Neural crest cell (in vitro differentiated cells): ENCODE measurements at regions not wholly inside any gene's neighbourhood (a gene's known extent, or its start where the extent isn't known, plus 50 kb on each side); places are given as distances from the start of the nearest gene placed in this dataset.

ENCODE experiments used
- DNase-seq: peaks from one replicate; pipeline ENCODE4 v3.0.0; 2021; ENCODE audit warnings: low read depth, mixed read lengths, low spot score
- H3K27ac Mint-ChIP-seq: one replicate; pipeline ENCODE4 v1.8.0; 2021; ENCODE audit warnings: mild to moderate bottlenecking, mixed read lengths; ENCODE audit not compliant: unreplicated experiment
- H3K27me3 Mint-ChIP-seq: 2 replicates; pipeline ENCODE4 v1.8.0; 2021; ENCODE audit warnings: low read depth, mild to moderate bottlenecking, mixed read lengths
- H3K36me3 Mint-ChIP-seq: 2 replicates; pipeline ENCODE4 v1.8.0; 2021; ENCODE audit warnings: low read depth, mild to moderate bottlenecking, mixed read lengths
- H3K4me1 Mint-ChIP-seq: 2 replicates; pipeline ENCODE4 v1.8.0; 2021; ENCODE audit warnings: mixed read lengths
- H3K4me3 Mint-ChIP-seq: one replicate; pipeline ENCODE4 v1.8.0; 2021; ENCODE audit warnings: mild to moderate bottlenecking, mixed read lengths
- H3K9me3 Mint-ChIP-seq: 2 replicates; pipeline ENCODE4 v1.8.0; 2021; ENCODE audit warnings: mixed read lengths
- TF ChIP-seq, protein P1 (sequence below): fragments of 200-600 bp; sonication (generic); conservative IDR thresholded peaks from 2 replicates; pipeline ENCODE4 v1.5.0; 2021; ENCODE audit warnings: antibody characterized with exemption, mild to moderate bottlenecking

DNA sequence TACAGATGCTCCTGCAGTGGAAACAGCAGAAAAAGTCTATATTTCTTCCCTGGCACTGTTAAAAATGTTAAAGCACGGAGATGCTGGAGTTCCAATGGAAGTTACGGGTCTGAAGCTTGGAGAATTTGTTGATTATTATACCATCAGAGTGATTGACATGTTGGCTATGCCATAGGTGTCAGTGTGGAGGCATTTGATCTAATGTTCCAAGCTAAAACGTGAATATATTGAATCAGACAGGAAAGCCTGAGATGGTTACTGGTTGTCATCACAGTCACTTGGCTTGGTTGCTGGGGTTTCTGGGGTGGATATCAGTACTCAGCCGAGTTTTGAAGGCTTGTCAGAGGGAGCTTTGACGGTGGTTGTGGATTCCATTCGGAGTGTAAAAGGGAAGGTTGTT is 262.9 kb upstream of the CNTNAP5 start:
- Mint-ChIP-seq H3K27ac (no peak overlapping the region), H3K9me3 (peaks cover 18% of the 10 kb centered on the region), H3K4me1 (no peaks in the 10 kb centered on the region), H3K27me3 (no peaks in the 10 kb centered on the region), H3K4me3 (no peak overlapping the region), H3K36me3 (peaks cover 13% of the 10 kb centered on the region)
- no peak for DNase-seq
- TF ChIP-seq, protein P1, sequence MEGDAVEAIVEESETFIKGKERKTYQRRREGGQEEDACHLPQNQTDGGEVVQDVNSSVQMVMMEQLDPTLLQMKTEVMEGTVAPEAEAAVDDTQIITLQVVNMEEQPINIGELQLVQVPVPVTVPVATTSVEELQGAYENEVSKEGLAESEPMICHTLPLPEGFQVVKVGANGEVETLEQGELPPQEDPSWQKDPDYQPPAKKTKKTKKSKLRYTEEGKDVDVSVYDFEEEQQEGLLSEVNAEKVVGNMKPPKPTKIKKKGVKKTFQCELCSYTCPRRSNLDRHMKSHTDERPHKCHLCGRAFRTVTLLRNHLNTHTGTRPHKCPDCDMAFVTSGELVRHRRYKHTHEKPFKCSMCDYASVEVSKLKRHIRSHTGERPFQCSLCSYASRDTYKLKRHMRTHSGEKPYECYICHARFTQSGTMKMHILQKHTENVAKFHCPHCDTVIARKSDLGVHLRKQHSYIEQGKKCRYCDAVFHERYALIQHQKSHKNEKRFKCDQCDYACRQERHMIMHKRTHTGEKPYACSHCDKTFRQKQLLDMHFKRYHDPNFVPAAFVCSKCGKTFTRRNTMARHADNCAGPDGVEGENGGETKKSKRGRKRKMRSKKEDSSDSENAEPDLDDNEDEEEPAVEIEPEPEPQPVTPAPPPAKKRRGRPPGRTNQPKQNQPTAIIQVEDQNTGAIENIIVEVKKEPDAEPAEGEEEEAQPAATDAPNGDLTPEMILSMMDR, result no peak

DNA sequence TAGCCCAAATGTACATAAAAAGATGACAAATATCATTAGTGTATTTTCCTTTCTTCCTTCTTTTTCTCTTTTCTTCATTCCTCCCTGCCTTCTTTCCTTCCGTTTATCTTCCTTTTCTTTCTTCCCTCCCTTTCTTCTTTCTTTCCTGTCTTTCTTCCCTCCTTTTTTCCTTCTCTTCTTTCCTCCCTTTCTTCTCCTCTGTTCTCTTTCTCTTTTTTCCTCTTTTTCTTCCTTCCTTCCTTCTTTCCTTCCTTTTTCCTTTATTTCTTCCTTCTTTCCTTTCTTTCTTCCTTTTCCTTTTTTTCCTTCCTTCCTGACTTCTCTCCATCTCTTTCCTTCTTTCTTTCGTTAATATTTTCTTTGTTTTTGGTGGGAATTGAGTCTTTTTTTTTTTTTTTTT is 256.9 kb upstream of the CNTNAP5 start:
- H3K27me3 Mint-ChIP-seq, result no peaks in the 10 kb centered on the region
- no peaks in the 10 kb centered on the region for H3K4me1 Mint-ChIP-seq
- H3K27ac Mint-ChIP-seq, result no peak overlapping the region
- DNase-seq, result no peak
- peaks cover 4% of the 10 kb centered on the region for H3K36me3 Mint-ChIP-seq
- peaks cover 6% of the 10 kb centered on the region for H3K9me3 Mint-ChIP-seq
- TF ChIP-seq, protein P1, result no peak
- H3K4me3 Mint-ChIP-seq, result no peak overlapping the region

DNA sequence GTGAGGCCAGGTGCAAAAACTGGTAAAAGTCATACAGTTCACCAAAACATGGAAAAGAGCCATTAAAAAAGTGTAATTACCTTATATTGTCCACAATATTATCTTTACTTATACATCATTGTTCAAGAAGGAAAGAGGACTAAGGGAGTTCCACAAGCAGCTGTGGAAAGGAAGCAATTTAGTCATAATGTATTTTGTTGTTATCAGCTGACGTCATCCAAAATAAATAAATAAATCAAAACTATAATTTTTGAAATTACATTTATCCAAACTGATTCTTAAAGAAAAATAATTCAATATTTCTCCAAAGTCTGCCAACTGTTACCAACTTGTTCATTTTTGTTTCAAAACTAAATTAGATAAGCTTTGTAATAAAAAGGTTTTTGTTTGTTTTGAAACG is 256.1 kb upstream of the CNTNAP5 start:
- H3K4me3 Mint-ChIP-seq, result no peak overlapping the region
- H3K27me3 Mint-ChIP-seq, result no peaks in the 10 kb centered on the region
- TF ChIP-seq, protein P1, result no peak
- no peak for DNase-seq
- H3K9me3 Mint-ChIP-seq, result peaks cover 8% of the 10 kb centered on the region
- H3K4me1 Mint-ChIP-seq, result no peaks in the 10 kb centered on the region
- H3K27ac Mint-ChIP-seq, result no peak overlapping the region
- H3K36me3 Mint-ChIP-seq, result peaks cover 4% of the 10 kb centered on the region

DNA sequence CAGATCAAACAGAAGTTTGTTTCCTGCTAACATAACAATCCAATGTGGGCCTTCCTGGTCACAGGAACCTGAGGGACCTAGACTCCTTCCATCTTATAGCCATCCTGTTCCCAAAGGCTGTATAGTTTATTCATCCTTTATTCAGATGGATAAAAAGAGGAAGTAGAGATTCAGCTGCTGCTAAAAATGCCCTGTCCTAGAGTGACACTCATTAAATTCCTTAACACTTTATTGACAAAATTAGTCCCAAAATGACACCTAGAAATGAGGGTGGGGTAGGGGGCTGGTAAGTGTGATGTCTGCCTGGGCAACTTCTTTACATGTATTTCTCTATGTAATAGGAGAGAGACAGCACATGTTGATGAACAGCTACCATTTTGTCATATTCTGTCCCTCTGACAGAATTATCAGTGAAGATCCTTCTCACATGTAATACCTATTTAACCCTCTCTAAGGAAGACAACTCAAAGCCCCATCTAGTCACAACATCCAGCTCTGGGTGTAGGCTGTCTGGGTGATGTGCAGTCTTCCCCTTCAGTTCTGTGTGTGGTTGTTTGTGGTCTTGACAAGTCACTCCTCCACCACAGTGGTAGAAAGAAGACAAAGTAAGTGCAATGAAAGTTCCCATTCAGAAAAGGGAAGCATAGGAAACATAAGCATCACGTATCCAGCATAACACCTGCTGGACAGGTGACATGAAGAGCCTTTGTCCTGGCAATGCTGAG is 253.9 kb upstream of the CNTNAP5 start:
- no peaks in the 10 kb centered on the region for H3K27me3 Mint-ChIP-seq
- no peak overlapping the region for H3K27ac Mint-ChIP-seq
- H3K4me1 Mint-ChIP-seq, result no peaks in the 10 kb centered on the region
- DNase-seq, result no peak
- TF ChIP-seq, protein P1, result no peak
- H3K4me3 Mint-ChIP-seq, result no peak overlapping the region
- H3K36me3 Mint-ChIP-seq, result no peaks in the 10 kb centered on the region
- peaks cover 8% of the 10 kb centered on the region for H3K9me3 Mint-ChIP-seq

DNA sequence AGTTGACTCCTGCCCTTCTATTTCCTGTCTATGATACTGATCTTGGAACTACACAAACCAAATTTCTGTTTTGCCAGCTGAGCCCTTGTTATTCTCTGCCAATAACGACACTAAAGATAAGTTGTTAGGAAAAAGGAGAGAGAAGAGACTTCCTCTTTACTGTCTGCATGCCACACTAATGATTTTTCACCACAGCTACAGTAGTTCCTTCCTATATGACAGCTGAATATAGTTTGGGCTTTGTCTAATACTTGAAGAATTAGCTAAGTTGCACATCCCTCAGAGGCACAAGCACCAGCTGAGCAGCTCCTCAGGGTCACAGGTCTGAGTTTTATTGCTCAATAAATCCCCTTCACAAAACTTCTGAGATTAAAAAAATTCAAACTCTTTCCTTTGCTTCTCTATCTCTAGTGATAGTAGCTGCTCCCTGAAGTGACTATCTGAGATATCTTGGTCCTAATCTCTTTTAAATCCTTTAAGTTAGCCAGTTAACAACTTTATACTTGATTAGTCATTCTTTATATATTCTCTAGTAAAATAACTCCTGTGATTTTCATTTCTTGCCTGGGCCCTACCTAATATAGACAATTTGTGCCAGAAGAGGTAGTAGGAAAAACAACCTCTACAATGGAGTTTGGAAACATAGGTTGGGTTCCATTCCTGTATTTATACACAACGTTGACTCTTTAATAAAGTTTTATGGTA is 253.0 kb upstream of the CNTNAP5 start:
- H3K4me3 Mint-ChIP-seq, result no peak overlapping the region
- no peaks in the 10 kb centered on the region for H3K4me1 Mint-ChIP-seq
- no peaks in the 10 kb centered on the region for H3K36me3 Mint-ChIP-seq
- H3K9me3 Mint-ChIP-seq, result peaks cover 8% of the 10 kb centered on the region
- TF ChIP-seq, protein P1, result no peak
- H3K27me3 Mint-ChIP-seq, result no peaks in the 10 kb centered on the region
- no peak for DNase-seq
- H3K27ac Mint-ChIP-seq, result no peak overlapping the region
